Esophagus squamous epithelium (tissue), 4 donors: ENCODE measurements at regions not wholly inside any gene's neighbourhood (a gene's known extent, or its start where the extent isn't known, plus 50 kb on each side); places are given as distances from the start of the nearest gene placed in this dataset.

Experiments used
- POLR2A ChIP-seq, 4 donors: fragments of 450-650 bp; IDR thresholded peaks; one replicate each; pipeline ENCODE4 v1.6.1; 2017; ENCODE audit warnings: antibody characterized with exemption in 4 of 4, mild to moderate bottlenecking in 4 of 4, moderate library complexity in 3 of 4
- TF ChIP-seq, protein P1 (sequence below), 6 experiments: fragments of 450-650 bp in 4 of 6; fragments of 200-600 bp in 2 of 6; sonication (generic) in 2 of 6; IDR thresholded peaks; one replicate each; pipeline ENCODE4 v1.5.1; 2016 to 2019; ENCODE audit warnings: antibody characterized with exemption in 6 of 6, mild to moderate bottlenecking in 4 of 6, moderate library complexity in 4 of 6

DNA sequence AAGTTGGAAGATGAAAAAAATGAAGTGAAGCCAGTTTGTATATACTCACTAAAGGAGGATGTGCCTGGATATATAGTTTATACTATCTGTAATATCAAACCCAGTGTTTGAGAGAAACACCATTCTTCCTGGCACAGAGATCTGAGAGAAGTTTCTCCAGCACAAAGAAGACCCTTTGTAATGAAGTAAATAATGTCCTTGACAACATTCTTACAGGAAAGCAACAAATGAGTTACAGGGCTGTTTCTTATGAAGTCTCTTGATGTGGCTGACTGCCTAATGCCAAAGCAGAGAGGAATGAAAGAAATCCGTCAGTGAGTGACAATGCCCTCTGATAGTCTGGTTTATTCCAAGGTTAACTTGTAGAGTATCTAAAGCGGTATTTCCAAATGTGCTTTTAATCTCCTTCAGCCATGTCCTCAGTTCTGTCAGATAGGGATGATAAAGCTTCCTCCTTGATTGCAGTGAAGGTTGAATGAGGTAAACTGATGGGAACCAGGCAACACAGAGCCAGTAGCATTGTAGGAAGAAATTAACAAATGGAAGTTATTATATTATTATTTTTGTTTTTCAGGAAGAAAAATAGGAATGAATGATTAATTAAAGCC lies 123.1 kb upstream of the ZNF608 start:
- no peak for TF ChIP-seq POLR2A (IDR thresholded peaks at IDR 0.05)
- TF ChIP-seq, protein P1, sequence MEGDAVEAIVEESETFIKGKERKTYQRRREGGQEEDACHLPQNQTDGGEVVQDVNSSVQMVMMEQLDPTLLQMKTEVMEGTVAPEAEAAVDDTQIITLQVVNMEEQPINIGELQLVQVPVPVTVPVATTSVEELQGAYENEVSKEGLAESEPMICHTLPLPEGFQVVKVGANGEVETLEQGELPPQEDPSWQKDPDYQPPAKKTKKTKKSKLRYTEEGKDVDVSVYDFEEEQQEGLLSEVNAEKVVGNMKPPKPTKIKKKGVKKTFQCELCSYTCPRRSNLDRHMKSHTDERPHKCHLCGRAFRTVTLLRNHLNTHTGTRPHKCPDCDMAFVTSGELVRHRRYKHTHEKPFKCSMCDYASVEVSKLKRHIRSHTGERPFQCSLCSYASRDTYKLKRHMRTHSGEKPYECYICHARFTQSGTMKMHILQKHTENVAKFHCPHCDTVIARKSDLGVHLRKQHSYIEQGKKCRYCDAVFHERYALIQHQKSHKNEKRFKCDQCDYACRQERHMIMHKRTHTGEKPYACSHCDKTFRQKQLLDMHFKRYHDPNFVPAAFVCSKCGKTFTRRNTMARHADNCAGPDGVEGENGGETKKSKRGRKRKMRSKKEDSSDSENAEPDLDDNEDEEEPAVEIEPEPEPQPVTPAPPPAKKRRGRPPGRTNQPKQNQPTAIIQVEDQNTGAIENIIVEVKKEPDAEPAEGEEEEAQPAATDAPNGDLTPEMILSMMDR (IDR thresholded peaks at IDR 0.05): no peak
